ENCODE measurements at regions not wholly inside any gene's neighbourhood (a gene's known extent, or its start where the extent isn't known, plus 50 kb on each side); places are given as distances from the start of the nearest gene placed in this dataset.

- no peak for TF ChIP-seq CTCF (IDR thresholded peaks at IDR 0.05; ENCODE audit: insufficient read depth, low read depth, low read length)
- TF ChIP-seq EZH2 (IDR thresholded peaks at IDR 0.05; ENCODE audit: insufficient read depth, low read length) = no peak
- Mint-ChIP-seq H3K9me3 (ENCODE audit: unreplicated experiment) (no peaks in the 10 kb centered on the region), H3K27ac (ENCODE audit: unreplicated experiment) (no peak overlapping the region), H3K4me3 (ENCODE audit: unreplicated experiment) (no peak overlapping the region), H3K27me3 (ENCODE audit: low read depth, unreplicated experiment) (peaks cover 17% of the 10 kb centered on the region), H3K4me1 (ENCODE audit: low read depth, unreplicated experiment) (no peaks in the 10 kb centered on the region), H3K36me3 (ENCODE audit: low read depth, unreplicated experiment) (no peaks in the 10 kb centered on the region)
- H3K36me3 ChIP-seq (ENCODE audit: insufficient read depth, low read length) = no peaks in the 10 kb centered on the region
- no peak overlapping the region for H3K27ac ChIP-seq (ENCODE audit: low read depth, low read length)
- no peaks in the 10 kb centered on the region for H3K79me2 ChIP-seq (ENCODE audit: insufficient read depth, low read length)
- FAIRE-seq (no peak), DNase-seq (ENCODE audit: low read depth) (no peak)
- H3K4me3 ChIP-seq (ENCODE audit: insufficient read depth, low read depth, low read length) = no peak overlapping the region
- H3K4me2 ChIP-seq (ENCODE audit: low read length) = no peak overlapping the region
- H3K9ac ChIP-seq (ENCODE audit: low read length) = no peak overlapping the region
- H3K27me3 ChIP-seq (ENCODE audit: insufficient read depth, low read length) = no peaks in the 10 kb centered on the region
- H3K4me1 ChIP-seq (ENCODE audit: insufficient read depth, low read length) = no peaks in the 10 kb centered on the region
- H4K20me1 ChIP-seq (ENCODE audit: insufficient read depth, low read length) = no peaks in the 10 kb centered on the region
- peaks cover 4% of the 10 kb centered on the region for H3K9me3 ChIP-seq (ENCODE audit: insufficient read depth, low read depth, low read length)
- peak overlapping the region; percentile 30 for H2AFZ ChIP-seq (ENCODE audit: low read depth, low read length)
These were observed 83.3 kb upstream of the PDE10A start for GRCh38 chr6:165746331-165746730.

- Histone ChIP-seq H3K36me3 (ENCODE audit: insufficient read depth, low read length) (no peaks in the 10 kb centered on the region), H3K4me3 (ENCODE audit: insufficient read depth, low read depth, low read length) (no peak overlapping the region), H3K27me3 (ENCODE audit: insufficient read depth, low read length) (no peaks in the 10 kb centered on the region), H3K4me1 (ENCODE audit: insufficient read depth, low read length) (no peaks in the 10 kb centered on the region), H3K9me3 (ENCODE audit: insufficient read depth, low read depth, low read length) (peaks cover 4% of the 10 kb centered on the region), H3K27ac (ENCODE audit: low read depth, low read length) (no peak overlapping the region), H3K79me2 (ENCODE audit: insufficient read depth, low read length) (no peaks in the 10 kb centered on the region), H2AFZ (ENCODE audit: low read depth, low read length) (no peak overlapping the region), H3K4me2 (ENCODE audit: low read length) (no peak overlapping the region), H3K9ac (ENCODE audit: low read length) (no peak overlapping the region), H4K20me1 (ENCODE audit: insufficient read depth, low read length) (no peaks in the 10 kb centered on the region)
- TF ChIP-seq CTCF (IDR thresholded peaks at IDR 0.05; ENCODE audit: insufficient read depth, low read depth, low read length) = no peak
- Mint-ChIP-seq H3K27me3 (ENCODE audit: low read depth, unreplicated experiment) (peaks cover 17% of the 10 kb centered on the region), H3K4me3 (ENCODE audit: unreplicated experiment) (no peak overlapping the region), H3K27ac (ENCODE audit: unreplicated experiment) (no peak overlapping the region), H3K36me3 (ENCODE audit: low read depth, unreplicated experiment) (no peaks in the 10 kb centered on the region), H3K4me1 (ENCODE audit: low read depth, unreplicated experiment) (no peaks in the 10 kb centered on the region), H3K9me3 (ENCODE audit: unreplicated experiment) (no peaks in the 10 kb centered on the region)
- no peak for FAIRE-seq
- no peak for DNase-seq (ENCODE audit: low read depth)
These were observed 82.5 kb upstream of the PDE10A start for GRCh38 chr6:165745492-165745891.

GRCh38 chr6:165744555-165745228 lies 81.7 kb upstream of the PDE10A start:
- no peaks in the 10 kb centered on the region for H3K4me1 ChIP-seq (ENCODE audit: insufficient read depth, low read length)
- H3K4me2 ChIP-seq (ENCODE audit: low read length) = no peak overlapping the region
- H3K9me3 ChIP-seq (ENCODE audit: insufficient read depth, low read depth, low read length) = peaks cover 4% of the 10 kb centered on the region
- no peak overlapping the region for H3K27ac ChIP-seq (ENCODE audit: low read depth, low read length)
- no peaks in the 10 kb centered on the region for H3K36me3 Mint-ChIP-seq (ENCODE audit: low read depth, unreplicated experiment)
- H3K36me3 ChIP-seq (ENCODE audit: insufficient read depth, low read length) = no peaks in the 10 kb centered on the region
- no peak for TF ChIP-seq EZH2 (IDR thresholded peaks at IDR 0.05; ENCODE audit: insufficient read depth, low read length)
- TF ChIP-seq CTCF (IDR thresholded peaks at IDR 0.05; ENCODE audit: insufficient read depth, low read depth, low read length) = no peak
- no peak overlapping the region for H2AFZ ChIP-seq (ENCODE audit: low read depth, low read length)
- H3K9me3 Mint-ChIP-seq (ENCODE audit: unreplicated experiment) = no peaks in the 10 kb centered on the region
- FAIRE-seq (no peak), DNase-seq (ENCODE audit: low read depth) (no peak)
- no peak overlapping the region for H3K4me3 Mint-ChIP-seq (ENCODE audit: unreplicated experiment)
- H3K9ac ChIP-seq (ENCODE audit: low read length) = no peak overlapping the region
- no peaks in the 10 kb centered on the region for H3K4me1 Mint-ChIP-seq (ENCODE audit: low read depth, unreplicated experiment)
- H3K27me3 ChIP-seq (ENCODE audit: insufficient read depth, low read length) = no peaks in the 10 kb centered on the region
- no peaks in the 10 kb centered on the region for H4K20me1 ChIP-seq (ENCODE audit: insufficient read depth, low read length)
- H3K27me3 Mint-ChIP-seq (ENCODE audit: low read depth, unreplicated experiment) = peaks cover 16% of the 10 kb centered on the region
- H3K27ac Mint-ChIP-seq (ENCODE audit: unreplicated experiment) = no peak overlapping the region
- H3K79me2 ChIP-seq (ENCODE audit: insufficient read depth, low read length) = no peaks in the 10 kb centered on the region
- no peak overlapping the region for H3K4me3 ChIP-seq (ENCODE audit: insufficient read depth, low read depth, low read length)
